ENCODE measurements at regions not wholly inside any gene's neighbourhood (a gene's known extent, or its start where the extent isn't known, plus 50 kb on each side); places are given as distances from the start of the nearest gene placed in this dataset.
A peak's percentile ranks its signal among the peaks of the same experiment; 100 is the strongest.
"Not testable (repeated sequence)": the region's sequence is repeated elsewhere in the genome, so short reads cannot be mapped to it uniquely, and the experiment has no call there.

- DNase-seq (ENCODE audit: low spot score), result peak; percentile 81
Measured at GRCh38 chr5:36739751-36740221, 133.4 kb downstream of the SLC1A3 start.

- DNase-seq (ENCODE audit: low spot score), result no peak
Measured at GRCh38 chr5:36740259-36740898, 134.0 kb downstream of the SLC1A3 start.

GRCh38 chr5:36741128-36741527, 134.7 kb downstream of the SLC1A3 start:
- no peak for DNase-seq (ENCODE audit: low spot score)

- DNase-seq (ENCODE audit: low spot score), result peak; percentile 82
Measured at GRCh38 chr5:36743891-36744772, 132.4 kb upstream of the NIPBL start.

GRCh38 chr5:36744773-36745589, 131.6 kb upstream of the NIPBL start:
- peak; percentile 90 for DNase-seq (ENCODE audit: low spot score)

- DNase-seq (ENCODE audit: low spot score), result not testable (repeated sequence)
Measured at GRCh38 chr5:36747794-36748193, 128.8 kb upstream of the NIPBL start.

GRCh38 chr5:36751886-36752285, 124.7 kb upstream of the NIPBL start:
- no peak for DNase-seq (ENCODE audit: low spot score)

- DNase-seq (ENCODE audit: low spot score), result no peak
Measured at GRCh38 chr5:36755342-36755741, 121.2 kb upstream of the NIPBL start.

GRCh38 chr5:36755920-36756488, 120.6 kb upstream of the NIPBL start:
- no peak for DNase-seq (ENCODE audit: low spot score)

- DNase-seq (ENCODE audit: low spot score), result peak; percentile 39
Measured at GRCh38 chr5:36756848-36757247, 119.7 kb upstream of the NIPBL start.

GRCh38 chr5:36759117-36759516, 117.5 kb upstream of the NIPBL start:
- no peak for DNase-seq (ENCODE audit: low spot score)

GRCh38 chr5:36763454-36763853, 113.1 kb upstream of the NIPBL start:
- no peak for DNase-seq (ENCODE audit: low spot score)

- DNase-seq (ENCODE audit: low spot score), result no peak
Measured at GRCh38 chr5:36765876-36766275, 110.7 kb upstream of the NIPBL start.

GRCh38 chr5:36766981-36767380, 109.6 kb upstream of the NIPBL start:
- DNase-seq (ENCODE audit: low spot score), result no peak

- no peak for DNase-seq (ENCODE audit: low spot score)
Measured at GRCh38 chr5:36768450-36768849, 108.1 kb upstream of the NIPBL start.

- no peak for DNase-seq (ENCODE audit: low spot score)
Measured at GRCh38 chr5:36769129-36769770, 107.3 kb upstream of the NIPBL start.

- DNase-seq (ENCODE audit: low spot score), result no peak
Measured at GRCh38 chr5:36770125-36770524, 106.4 kb upstream of the NIPBL start.

GRCh38 chr5:36772276-36773140, 104.1 kb upstream of the NIPBL start:
- DNase-seq (ENCODE audit: low spot score), result no peak

GRCh38 chr5:36777105-36777757, 99.3 kb upstream of the NIPBL start:
- DNase-seq (ENCODE audit: low spot score), result peak; percentile 41

GRCh38 chr5:36778336-36778735, 98.2 kb upstream of the NIPBL start:
- no peak for DNase-seq (ENCODE audit: low spot score)
